Spleen (tissue), 11 donors: ENCODE measurements at regions not wholly inside any gene's neighbourhood (a gene's known extent, or its start where the extent isn't known, plus 50 kb on each side); places are given as distances from the start of the nearest gene placed in this dataset.

Experiments
- DNase-seq: peaks from one replicate; pipeline ENCODE4 v3.0.0-alpha.2; 2020
- H3K27ac ChIP-seq, 8 donors: fragments of 200-600 bp; sonication (generic) in 7 of 8; 1 replicate in 4 of 8; 2 replicates in 4 of 8; pipeline versions ENCODE4 v1.5.0 to v1.8.0; 2016 to 2021; ENCODE audit warnings: inconsistent platforms in 4 of 8, mild to moderate bottlenecking in 4 of 8, moderate library complexity in 1 of 8
- H3K27me3 ChIP-seq, 7 donors: fragments of 200-600 bp; sonication (generic) in 6 of 7; replicated peaks in 1 of 7; 1 replicate in 4 of 7; 2 replicates in 3 of 7; pipeline versions ENCODE4 v1.5.0 to v1.8.0; 2016 to 2021; ENCODE audit warnings: inconsistent platforms in 3 of 7, mild to moderate bottlenecking in 1 of 7
- H3K36me3 ChIP-seq, 6 donors: fragments of 200-600 bp; sonication (generic) in 5 of 6; 1 replicate in 4 of 6; 2 replicates in 2 of 6; pipeline versions ENCODE4 v1.5.0 to v1.8.0; 2016 to 2021; ENCODE audit warnings: inconsistent platforms in 2 of 6
- H3K4me1 ChIP-seq, 6 donors: fragments of 200-600 bp; sonication (generic) in 5 of 6; 1 replicate in 3 of 6; 2 replicates in 3 of 6; pipeline versions ENCODE4 v1.5.0 to v1.8.0; 2016 to 2021; ENCODE audit warnings: inconsistent platforms in 3 of 6
- H3K4me3 ChIP-seq, 8 donors: fragments of 200-600 bp; sonication (generic) in 7 of 8; 1 replicate in 4 of 8; 2 replicates in 4 of 8; pipeline versions ENCODE4 v1.5.0 to v1.8.0; 2016 to 2021; ENCODE audit warnings: inconsistent platforms in 4 of 8, mild to moderate bottlenecking in 4 of 8, moderate library complexity in 2 of 8
- H3K9me3 ChIP-seq, 8 donors: fragments of 200-600 bp; sonication (generic) in 7 of 8; 1 replicate in 4 of 8; 2 replicates in 4 of 8; pipeline versions ENCODE4 v1.5.0 to v1.8.0; 2016 to 2021; ENCODE audit warnings: inconsistent platforms in 4 of 8
- CTCF ChIP-seq, 11 experiments: fragments of 200-600 bp in 7 of 11; fragments of 450-650 bp in 4 of 11; sonication (generic) in 4 of 11; IDR thresholded peaks in 8 of 11; conservative IDR thresholded peaks in 3 of 11; 1 replicate in 7 of 11; 2 replicates in 4 of 11; pipeline versions ENCODE4 v1.4.0 to v1.8.0; 2016 to 2021; ENCODE audit warnings: antibody characterized with exemption in 11 of 11, inconsistent platforms in 4 of 11, mild to moderate bottlenecking in 1 of 11
- POLR2A ChIP-seq, 3 donors: fragments of 450-650 bp; IDR thresholded peaks; one replicate each; pipeline ENCODE4 v1.5.1; 2017; ENCODE audit warnings: antibody characterized with exemption in 3 of 3, mild to moderate bottlenecking in 1 of 3
- POLR2AphosphoS5 ChIP-seq, 3 donors: sonication (generic); formaldehyde crosslinking; IDR thresholded peaks; one replicate each; pipeline ENCODE4 v1.5.1; 2017; ENCODE audit warnings: antibody characterized with exemption in 3 of 3
- WGBS, 5 donors: extraction: QIAGEN DNeasy Blood & Tissue Kit in 3 of 5; methylation state at CpG; one replicate each; pipeline versions ENCODE4 v1.1.5 to v1.1.7; 2013 to 2018; 5-methylcytosine and 5-hydroxymethylcytosine counted together
- intact Hi-C: fragments of 100-400 bp; cut with DNase I; formaldehyde crosslinking; loops from one replicate; pipeline ENCODE4 v1.15.0; 2023; ENCODE audit warnings: low total_unique reads
- donor health status: healthy with polysubstance abuse.
- donor health status: DM: no; HTN: no; CAD: no; lungs with moderate emphysema.
- donor health status: DM: no; HTN: no; CAD: no.
- donor health status: Bipolar disorder and iron deficiency.
- donor health status: healthy.
- donor health status: DM: no; HTN: no; CAD: no.
- donor health status: DM: yes; HTN: yes; CAD: no.

- H3K4me3 ChIP-seq, result no peak overlapping the region
- no peak for TF ChIP-seq CTCF (IDR thresholded peaks at IDR 0.05 in 8 of 11, conservative IDR thresholded peaks at IDR 0.05 in 3 of 11)
- no peak for TF ChIP-seq POLR2A (IDR thresholded peaks at IDR 0.05)
- no peak for TF ChIP-seq POLR2AphosphoS5 (IDR thresholded peaks at IDR 0.05)
- no peaks in the 10 kb centered on the region for H3K36me3 ChIP-seq
- H3K9me3 ChIP-seq, result peaks cover 0 to 13% (median 6%) of the 10 kb centered on the region in 8 donors
- H3K27me3 ChIP-seq, result no peaks in the 10 kb centered on the region
- DNase-seq, result no peak
- no peak overlapping the region for H3K27ac ChIP-seq
- H3K4me1 ChIP-seq, result no peaks in the 10 kb centered on the region
- 21 to 42% (median 27%) methylated on average over 3 of the region's 3 CpGs for WGBS, 5 donors
- intact Hi-C loops, result no loop called here
Observed at GRCh38 chr3:94232921-94233320, 170.1 kb downstream of the NSUN3 start.

GRCh38 chr3:94234177-94234788, 171.4 kb downstream of the NSUN3 start:
- Histone ChIP-seq H3K9me3 (peaks cover 0 to 13% (median 6%) of the 10 kb centered on the region in 8 donors), H3K36me3 (no peaks in the 10 kb centered on the region), H3K27me3 (no peaks in the 10 kb centered on the region), H3K27ac (no peak overlapping the region), H3K4me3 (no peak overlapping the region), H3K4me1 (no peaks in the 10 kb centered on the region)
- no peak for TF ChIP-seq POLR2A (IDR thresholded peaks at IDR 0.05)
- peak in 7 of 11 experiments; percentile 14 to 55 (median 28) for TF ChIP-seq CTCF (IDR thresholded peaks at IDR 0.05 in 8 of 11, conservative IDR thresholded peaks at IDR 0.05 in 3 of 11)
- no peak for DNase-seq
- intact Hi-C loops, result no loop called here
- WGBS, 5 donors, result 23 to 33% (median 27%) methylated on average over 4 of the region's 4 CpGs

- Histone ChIP-seq H3K4me1 (no peaks in the 10 kb centered on the region), H3K36me3 (no peaks in the 10 kb centered on the region), H3K4me3 (no peak overlapping the region), H3K9me3 (peaks cover 0 to 4% (median 0%) of the 10 kb centered on the region in 8 donors), H3K27ac (no peak overlapping the region), H3K27me3 (no peaks in the 10 kb centered on the region)
- intact Hi-C loops, result no loop called here
- no peak for TF ChIP-seq POLR2AphosphoS5 (IDR thresholded peaks at IDR 0.05)
- TF ChIP-seq CTCF (IDR thresholded peaks at IDR 0.05 in 8 of 11, conservative IDR thresholded peaks at IDR 0.05 in 3 of 11), result no peak
- no peak for TF ChIP-seq POLR2A (IDR thresholded peaks at IDR 0.05)
- DNase-seq, result no peak
- 59 to 68% (median 63%) methylated on average over 3 of the region's 3 CpGs for WGBS, 5 donors
Observed at GRCh38 chr3:94241986-94242385, 179.1 kb downstream of the NSUN3 start.

- Histone ChIP-seq H3K27ac (no peak overlapping the region), H3K36me3 (no peaks in the 10 kb centered on the region), H3K4me1 (no peaks in the 10 kb centered on the region), H3K4me3 (no peak overlapping the region), H3K27me3 (peaks cover 0 to 8% (median 0%) of the 10 kb centered on the region in 7 donors), H3K9me3 (no peaks in the 10 kb centered on the region)
- no peak for TF ChIP-seq CTCF (IDR thresholded peaks at IDR 0.05 in 8 of 11, conservative IDR thresholded peaks at IDR 0.05 in 3 of 11)
- TF ChIP-seq POLR2A (IDR thresholded peaks at IDR 0.05), result no peak
- no peak for TF ChIP-seq POLR2AphosphoS5 (IDR thresholded peaks at IDR 0.05)
- intact Hi-C loops, result no loop called here
- no peak for DNase-seq
- 56 to 73% (median 71%) methylated on average over 4 of the region's 4 CpGs for WGBS, 5 donors
Observed at GRCh38 chr3:94246171-94246570, 183.3 kb downstream of the NSUN3 start.
